Esophagus squamous epithelium (tissue), 4 donors: ENCODE measurements at regions not wholly inside any gene's neighbourhood (a gene's known extent, or its start where the extent isn't known, plus 50 kb on each side); places are given as distances from the start of the nearest gene placed in this dataset.

Source experiments
- CTCF ChIP-seq, 6 experiments: fragments of 450-650 bp in 4 of 6; fragments of 200-600 bp in 2 of 6; sonication (generic) in 2 of 6; IDR thresholded peaks; one replicate each; pipeline ENCODE4 v1.5.1; 2016 to 2019; ENCODE audit warnings: antibody characterized with exemption in 6 of 6, mild to moderate bottlenecking in 4 of 6, moderate library complexity in 4 of 6
- POLR2A ChIP-seq, 4 donors: fragments of 450-650 bp; IDR thresholded peaks; one replicate each; pipeline ENCODE4 v1.6.1; 2017; ENCODE audit warnings: antibody characterized with exemption in 4 of 4, mild to moderate bottlenecking in 4 of 4, moderate library complexity in 3 of 4

GRCh38 chr15:87757084-87757483 is 499.5 kb downstream of the NTRK3 start:
- no peak for TF ChIP-seq CTCF (IDR thresholded peaks at IDR 0.05)
- TF ChIP-seq POLR2A (IDR thresholded peaks at IDR 0.05): no peak
